Colon (tissue), 2 donors: ENCODE measurements at regions not wholly inside any gene's neighbourhood (a gene's known extent, or its start where the extent isn't known, plus 50 kb on each side); places are given as distances from the start of the nearest gene placed in this dataset.

Experiments
- FAIRE-seq: peaks from 2 replicates; lab custom pipeline; 2012; peaks lifted over from hg19 to GRCh38; lab: Jason Lieb, UNC
- donor health status: control.
- donor health status: control.

DNA sequence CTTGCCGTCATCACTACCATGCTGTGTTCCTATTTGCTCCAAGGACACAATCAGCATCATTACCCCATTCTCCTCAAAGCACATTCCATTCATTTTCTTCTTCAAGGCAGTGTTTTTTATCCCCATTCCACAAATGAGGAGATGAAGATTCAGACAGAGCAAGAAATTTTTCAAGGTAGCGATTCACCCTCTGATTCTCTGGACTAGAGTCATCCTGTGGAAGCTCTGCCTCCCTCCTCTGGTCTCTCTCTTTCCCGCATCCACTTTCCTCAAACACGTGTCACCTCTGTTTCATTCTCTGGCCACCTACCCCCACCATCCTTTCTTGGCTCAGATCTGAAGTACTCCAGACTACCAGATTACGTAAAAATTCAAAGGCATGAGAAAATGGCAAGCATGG lies 297.9 kb downstream of the SOX11 start:
- no peak for FAIRE-seq

DNA sequence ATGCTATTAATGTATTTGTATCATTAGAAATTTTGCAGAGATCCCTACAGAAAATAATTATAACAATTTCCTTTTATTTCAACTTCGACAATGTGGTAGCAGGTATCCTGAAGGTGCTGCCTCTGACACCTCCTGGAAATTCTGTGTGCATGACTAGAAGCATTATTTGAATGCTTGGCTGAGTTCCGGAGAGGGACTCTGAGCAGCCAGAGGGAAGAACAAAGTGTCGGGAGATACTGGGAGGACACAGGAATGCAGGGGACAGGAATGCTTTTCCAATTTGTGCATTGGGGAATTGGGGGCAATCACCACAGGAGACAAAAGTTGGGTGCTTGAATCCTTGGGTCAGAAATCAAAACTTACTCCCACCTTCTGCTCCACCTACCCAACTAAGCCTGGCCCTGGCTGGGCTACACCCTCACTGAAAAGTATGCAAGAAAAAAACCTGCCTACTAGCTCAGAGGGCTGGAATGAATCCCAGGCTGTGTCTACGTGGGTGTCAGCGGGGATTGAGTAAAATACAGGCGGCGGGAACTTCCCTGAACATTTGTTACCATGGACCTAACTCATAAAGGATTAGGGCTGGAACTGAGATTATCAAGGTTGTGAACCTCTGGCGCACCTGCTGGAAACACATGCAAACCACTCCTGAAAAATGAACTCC lies 299.3 kb downstream of the SOX11 start:
- no peak for FAIRE-seq

DNA sequence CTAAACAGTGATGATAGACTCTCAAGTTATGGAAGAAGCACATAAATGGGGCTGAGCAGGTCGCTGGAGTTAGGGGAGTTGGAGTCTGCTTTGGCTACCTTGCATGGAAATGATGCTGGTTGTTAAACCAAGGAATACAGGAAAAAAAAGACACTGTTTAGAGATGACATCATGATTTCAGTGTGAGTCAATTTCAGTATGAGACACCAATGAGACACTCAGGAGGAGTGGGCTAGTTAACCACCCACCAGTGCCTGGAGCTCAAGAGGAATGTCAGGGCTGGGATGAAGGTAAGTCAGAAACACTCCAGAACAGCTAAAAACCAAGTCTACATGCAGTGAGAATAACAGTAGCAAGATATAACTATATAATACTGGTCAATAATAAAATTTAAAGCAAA lies 303.6 kb downstream of the SOX11 start:
- FAIRE-seq = no peak

DNA sequence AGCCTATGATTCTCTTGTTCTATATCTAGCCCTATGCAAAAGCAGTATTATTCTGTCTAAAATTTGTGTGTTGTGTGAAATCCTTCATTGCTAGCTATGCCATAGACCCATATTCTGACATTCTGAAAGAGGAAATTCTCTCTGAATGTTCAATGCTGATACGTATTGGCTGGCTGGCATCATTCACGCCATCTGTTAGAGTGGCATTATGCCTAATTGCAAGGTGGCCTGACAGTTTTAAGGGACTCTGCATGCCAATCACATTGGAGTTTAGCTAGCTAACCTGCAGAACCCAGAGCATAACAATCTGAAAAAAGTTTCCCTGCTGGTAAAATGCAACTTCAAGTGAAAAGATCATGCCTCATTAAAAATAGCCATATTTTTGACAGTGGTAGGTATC lies 316.0 kb downstream of the SOX11 start:
- no peak for FAIRE-seq

DNA sequence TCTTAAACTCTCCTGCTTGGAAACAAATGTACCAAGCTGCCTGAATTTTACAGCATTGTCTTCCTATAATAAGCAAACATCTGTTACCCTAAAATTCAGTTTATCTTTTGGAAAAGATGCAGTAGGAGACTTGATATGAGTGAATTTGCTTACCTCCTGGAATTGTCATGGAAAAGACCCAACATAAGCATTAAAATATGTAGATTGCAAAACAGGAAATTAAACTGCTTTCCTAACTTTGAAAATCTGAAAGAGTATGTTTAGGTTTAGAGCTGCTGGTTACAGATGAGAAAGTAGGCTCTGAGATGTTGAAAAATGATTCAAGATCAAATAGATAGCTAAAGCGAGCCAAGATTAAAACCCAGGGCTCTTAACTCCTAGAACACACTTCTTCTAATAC lies 316.5 kb downstream of the SOX11 start:
- FAIRE-seq = no peak

DNA sequence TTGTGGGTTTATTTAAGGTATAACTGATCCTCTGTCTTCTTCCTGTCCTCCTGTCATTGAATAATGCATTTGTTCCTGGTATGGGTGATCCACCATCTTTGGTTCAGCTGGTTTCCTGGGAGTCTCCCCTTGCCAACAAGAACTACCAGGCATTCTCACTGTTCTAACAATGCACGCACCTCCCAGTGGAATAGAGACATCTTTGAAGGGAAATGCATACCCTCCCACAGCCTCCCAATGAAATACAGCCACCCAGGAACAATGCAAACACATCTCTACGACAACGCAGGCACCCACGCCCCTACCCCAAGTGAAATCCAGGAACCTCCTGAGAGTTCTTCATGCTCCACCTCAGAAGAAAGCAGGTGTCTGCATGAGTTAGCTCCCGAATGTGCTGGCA lies 318.0 kb downstream of the SOX11 start:
- no peak for FAIRE-seq

DNA sequence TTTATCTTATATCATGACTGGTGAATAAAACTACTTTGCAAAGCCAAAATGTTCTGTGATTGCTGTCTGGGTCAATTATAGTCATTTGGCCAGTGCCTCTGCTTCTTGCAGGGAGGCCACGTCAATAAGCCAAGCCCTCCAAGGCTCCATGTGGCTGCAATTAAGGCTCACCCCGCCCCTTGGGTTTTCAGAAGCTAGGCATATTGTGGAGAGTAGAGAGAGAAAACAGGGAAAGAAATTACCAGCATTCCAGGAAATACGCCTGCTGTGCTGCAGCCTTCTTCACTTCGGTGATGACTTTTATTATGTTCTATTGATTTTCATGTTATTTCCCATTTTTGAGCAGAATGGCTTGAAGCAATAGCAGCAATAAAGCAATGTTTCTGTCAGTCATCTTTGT lies 319.7 kb downstream of the SOX11 start:
- no peak for FAIRE-seq

DNA sequence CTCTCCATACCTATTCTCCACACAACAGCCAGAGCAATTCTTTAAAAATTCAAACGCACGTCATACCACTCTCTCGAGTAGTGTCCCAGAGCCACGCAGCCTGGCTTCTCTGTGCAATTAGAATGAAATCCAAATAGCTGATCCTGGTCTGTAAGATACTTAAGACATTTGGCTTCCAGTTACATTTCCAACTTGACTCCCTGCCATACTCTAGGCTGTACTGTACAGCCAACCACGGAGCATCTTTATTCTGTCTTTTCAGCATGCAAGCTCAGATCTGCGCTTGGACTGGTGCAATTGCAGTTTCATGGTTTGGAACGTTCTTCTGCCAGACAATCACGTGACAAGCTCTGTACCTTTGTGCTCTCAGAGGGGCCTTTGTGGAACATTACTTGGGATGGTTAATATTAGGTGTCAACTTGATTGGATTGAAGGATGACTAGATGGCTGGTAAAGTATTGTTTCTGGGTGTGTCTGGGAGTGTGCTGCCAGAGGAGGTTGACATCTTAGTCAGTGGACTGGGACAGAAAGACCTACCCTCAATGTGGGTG lies 325.6 kb downstream of the SOX11 start:
- FAIRE-seq = no peak

DNA sequence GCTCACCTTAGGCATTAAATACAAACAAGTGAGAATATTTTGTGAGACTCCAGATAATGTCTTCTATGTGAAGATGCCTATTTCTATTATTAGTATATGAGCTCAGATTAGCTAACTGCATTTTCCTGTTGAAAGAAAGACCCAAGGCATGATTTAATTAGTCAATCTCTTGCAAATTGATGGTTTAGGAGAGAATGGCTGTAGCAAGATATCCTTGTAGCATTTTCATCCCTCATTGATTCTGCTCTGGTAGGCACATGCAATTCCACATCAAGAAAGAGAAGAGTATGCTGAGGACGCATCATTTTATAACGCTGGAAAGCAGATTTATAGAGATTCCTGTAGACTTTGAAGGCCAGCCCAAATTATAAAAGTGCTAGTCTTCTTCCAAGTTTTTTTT lies 332.0 kb downstream of the SOX11 start:
- no peak for FAIRE-seq

DNA sequence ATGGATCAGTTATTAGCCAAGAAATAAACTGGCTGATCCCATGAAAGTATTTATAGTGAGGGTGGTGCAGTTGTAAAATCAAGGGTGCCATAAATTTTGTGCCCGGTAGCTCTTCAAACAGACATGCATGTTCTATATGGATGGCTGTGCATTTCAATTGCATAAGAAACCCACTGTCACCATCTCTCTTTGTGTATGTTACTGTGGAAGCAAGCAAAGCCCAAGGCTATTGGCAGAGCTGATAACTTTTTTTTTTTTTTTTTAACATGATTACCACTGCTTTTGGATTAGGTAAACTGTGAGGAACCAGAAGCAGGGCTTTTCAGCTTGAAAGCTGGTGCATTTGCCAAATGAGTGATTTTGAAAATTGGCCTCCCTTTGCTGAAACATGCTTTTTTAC lies 332.6 kb downstream of the SOX11 start:
- FAIRE-seq = no peak

DNA sequence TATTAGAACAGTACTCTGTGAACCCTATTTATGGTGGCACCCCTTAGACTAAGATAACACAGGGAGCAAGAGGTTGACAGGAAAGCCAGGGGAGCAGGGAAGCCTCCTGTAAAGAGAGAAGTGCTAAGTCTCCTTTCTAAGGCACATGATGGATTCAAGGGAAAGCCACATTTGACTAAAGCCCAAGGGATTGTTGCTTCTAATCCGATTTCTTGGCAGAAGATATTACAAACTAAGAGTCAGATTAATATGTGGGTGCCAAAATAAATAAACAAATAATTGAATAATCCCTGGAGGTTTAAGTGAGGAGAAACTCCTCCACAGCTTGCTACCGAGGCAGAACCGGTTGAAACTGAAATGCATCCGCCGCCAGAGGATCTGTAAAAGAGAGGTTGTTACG lies 333.2 kb downstream of the SOX11 start:
- no peak for FAIRE-seq

DNA sequence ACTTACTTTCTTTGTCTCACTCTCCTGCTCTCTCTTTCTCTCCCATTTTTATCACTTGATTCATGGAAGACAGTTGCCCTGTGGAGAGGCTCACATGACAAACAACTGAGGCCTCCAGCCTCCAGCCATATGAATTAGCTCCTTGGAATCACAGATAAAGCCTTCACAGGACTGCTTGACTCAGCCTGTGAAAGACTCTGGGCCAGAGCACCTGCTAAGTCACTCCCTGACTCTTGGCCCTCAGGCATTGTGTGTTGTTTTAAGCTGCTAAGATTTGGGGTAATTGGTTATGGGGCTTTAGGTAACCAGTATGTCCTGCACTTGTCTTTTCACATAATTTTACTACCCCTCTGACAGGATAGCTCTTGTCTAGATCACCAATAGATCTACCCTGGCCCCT lies 334.9 kb downstream of the SOX11 start:
- FAIRE-seq = no peak

DNA sequence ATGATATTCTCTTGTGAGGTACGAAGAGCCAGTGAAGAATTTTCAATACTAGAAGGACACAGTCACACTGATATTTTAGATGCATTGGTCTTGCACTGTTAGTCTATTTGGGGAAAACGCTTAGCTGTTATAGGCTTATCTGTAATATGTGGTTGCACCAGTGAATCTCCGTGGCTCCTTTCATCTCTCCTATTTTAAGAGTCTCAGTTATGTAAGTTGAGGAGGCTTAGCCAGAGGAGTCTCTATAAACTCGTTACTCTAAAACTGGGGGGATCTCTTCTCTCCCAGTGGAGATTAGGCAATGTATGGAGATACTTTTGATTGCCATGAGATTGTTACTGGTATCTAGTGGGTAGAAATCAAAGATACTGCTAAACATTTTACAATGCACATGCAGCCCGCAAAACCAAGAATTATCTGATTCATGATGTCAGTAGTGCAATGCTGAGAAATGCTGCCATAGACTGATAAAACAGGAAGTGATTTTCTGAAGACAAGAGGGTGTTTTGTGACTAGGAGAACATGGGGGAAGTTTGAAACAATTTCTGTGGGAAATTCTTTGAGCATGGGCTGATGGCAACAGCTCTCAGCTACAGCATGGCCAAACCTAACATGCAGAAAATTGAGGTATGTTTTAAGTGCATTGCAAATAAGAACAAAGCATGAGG lies 339.1 kb downstream of the SOX11 start:
- FAIRE-seq = no peak

DNA sequence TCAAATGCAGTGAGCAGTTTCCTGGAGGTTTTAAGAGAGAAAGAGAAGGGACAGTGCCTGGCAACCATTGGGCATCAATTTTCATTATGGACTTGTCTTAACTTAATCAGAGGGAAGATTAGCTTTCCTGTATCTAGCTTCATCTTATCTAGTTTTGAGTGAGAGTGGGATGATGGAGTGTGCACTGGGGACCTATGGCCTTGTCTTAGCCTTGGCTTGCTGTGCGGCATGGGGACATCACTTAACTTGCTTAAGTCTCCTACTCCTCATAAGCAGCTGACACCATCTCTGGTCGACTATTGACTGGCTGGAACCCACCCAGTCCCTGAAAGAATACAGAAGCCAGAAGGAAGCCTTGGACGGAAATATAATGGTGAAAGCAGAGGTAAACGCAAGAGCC lies 344.0 kb downstream of the SOX11 start:
- no peak for FAIRE-seq

DNA sequence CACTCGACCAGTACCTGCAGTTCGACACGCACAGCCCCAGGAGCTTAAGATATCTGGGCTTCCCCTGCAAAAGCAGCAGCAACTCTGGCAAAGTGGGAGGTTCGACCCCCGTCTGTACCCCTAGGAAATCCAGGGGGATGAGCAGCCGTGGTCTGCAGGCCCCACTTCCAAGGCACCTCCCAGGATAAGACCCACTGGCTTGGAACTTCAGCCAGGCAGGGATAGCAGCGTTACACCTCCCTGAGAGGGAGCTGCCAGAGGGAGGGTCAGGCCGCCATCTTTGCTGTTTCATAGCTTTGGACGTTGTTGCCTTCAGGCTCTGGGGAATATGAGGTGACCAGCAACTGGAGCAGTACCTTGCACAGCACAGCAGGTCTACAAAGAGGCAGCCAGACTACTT lies 351.1 kb downstream of the SOX11 start:
- FAIRE-seq = no peak

DNA sequence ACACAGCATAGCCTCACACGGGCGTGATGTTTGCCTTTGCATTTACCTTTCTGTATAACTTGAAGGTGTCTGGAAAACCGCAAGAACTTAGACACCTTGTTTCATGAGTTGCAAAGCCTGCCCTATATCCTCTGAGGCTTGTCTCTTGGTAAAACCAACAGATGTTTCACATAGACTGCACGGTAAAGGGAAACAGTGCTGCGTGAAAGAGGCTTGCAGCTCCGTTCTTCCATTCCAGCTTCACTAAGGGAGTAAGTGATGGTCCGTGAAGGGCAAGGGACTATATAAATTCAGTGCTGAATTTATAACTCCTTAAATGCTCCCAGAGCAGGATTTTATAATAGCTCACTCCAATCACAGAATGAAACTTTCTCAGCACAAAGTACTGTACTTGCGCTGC lies 360.5 kb downstream of the SOX11 start:
- FAIRE-seq = no peak

DNA sequence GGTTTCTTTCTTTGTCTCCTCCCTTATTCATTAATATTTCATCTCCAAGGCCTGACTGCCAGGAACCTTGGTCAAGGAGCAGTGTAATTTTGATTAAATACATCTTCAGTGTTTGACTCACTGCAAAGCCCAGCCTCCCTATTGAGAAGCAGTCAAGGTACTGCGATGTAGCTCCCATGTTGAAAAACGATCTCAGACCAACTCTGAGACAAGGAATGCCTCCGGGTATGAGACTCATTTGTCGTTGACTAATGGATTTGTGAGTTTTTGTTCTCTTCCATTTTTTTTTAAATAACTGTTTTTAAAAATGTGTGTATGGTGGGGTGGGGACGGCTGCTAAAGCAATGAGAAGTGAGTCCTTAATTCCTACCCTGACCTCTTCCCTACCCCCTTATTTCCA lies 361.6 kb downstream of the SOX11 start:
- FAIRE-seq = no peak

DNA sequence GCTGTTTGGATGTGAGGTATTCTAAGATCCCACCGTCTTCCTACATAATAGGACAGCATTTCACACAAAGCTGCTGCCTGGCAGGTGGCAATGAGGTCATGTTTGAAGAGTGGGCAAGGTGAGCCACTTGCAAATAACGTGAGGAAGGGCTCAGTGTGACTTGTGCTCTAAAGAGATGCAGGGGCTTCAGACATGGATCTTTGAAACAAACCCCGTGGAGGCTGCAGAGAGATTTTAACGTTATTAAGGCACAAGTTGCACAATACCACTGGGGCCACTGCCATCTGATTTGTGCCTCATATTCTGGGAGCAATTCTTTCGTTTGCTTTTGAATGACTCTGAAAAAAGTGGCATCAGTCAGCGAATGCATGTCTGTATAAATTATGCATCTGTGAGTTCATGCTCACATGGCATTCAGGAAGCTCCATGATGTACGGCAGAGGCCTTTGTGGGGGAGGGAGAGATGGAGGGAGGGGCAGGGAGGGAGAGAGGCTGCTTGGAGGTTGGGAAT lies 362.0 kb downstream of the SOX11 start:
- no peak for FAIRE-seq

DNA sequence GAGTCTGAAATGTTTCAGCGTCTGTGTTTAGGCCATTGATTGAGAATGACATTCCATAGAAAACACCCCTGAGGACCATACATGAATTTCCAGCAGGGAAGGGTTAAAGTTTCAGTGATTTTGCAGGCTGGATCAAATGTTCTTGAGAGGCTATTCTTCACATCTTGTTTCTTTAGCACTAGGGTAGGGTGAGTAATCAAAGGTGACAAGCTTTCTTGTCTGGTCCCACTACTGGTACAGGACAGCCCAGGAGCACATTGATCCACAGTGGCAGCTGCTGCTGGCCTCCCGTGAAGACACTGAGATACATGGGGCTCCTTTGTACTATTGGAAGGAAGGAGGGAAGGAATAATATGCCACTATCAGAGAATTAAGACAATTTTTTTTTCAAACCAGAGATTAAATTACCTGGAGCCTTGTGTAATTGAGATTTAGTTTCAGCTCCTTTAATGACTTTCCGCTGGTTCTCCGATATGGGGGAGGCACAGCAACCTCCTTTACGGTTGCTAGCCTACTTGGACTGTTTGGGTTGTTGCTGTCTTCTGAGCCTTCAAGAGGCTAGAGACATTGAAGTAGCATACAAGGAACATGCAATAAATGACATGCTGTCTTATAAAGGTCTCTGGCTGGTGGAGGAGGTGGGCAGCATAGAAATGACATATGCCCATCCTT lies 368.9 kb downstream of the SOX11 start:
- FAIRE-seq = no peak

DNA sequence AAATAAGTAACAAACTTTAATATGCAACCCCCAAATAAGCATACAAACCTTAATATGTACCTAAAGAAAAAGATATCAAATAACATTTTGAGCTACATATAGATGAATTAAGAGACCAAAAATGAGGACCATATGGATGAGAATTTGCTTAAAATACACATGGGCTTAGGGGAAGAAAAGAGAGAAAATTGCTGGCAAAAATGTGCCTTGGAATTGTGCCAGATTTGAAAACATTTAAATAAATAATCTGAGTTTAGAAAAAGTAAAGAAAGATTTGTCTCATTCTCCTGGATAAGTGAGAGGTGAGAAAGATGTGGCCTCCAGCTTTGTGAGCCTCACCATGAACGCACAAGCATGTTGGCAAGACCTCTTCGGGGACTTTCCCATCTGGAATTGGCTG lies 372.6 kb downstream of the SOX11 start:
- FAIRE-seq = no peak

DNA sequence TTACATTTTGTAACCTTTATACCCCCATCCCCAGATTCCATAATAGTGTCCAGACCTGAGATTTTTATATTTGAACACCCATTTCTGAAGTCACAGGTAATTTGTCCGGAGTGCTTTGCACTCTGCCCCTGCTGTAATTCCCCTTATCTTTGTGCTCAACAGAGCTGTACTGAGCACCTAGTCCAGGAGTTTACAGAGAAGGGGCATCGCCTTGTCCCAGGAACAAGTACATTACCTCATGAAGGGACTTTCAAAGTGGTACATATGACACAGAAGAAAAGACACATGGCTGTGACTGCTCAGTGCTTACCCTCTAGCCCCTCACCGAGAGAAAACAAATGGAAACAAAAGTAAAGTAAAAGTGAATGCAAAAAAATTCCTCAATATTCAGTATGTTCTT lies 373.5 kb downstream of the SOX11 start:
- FAIRE-seq = no peak

DNA sequence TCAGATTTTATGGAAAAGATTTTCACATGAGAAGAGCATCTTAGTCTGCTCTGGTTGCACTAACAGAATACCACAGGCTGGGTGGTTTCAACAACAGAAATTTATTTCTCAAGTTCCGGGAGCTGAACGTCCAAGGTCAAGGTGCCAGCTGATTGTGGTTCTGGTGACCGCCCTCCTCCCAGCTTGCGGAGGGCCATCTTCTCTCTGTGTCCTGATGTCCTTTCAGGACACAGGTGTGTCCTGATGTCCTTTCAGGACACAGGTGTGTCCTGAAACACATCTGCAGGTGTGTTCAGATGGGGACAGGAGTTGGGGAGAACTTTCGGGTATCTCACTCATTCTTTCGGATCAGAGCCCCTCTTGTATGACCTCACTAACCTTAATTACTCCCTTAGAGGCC lies 374.9 kb downstream of the SOX11 start:
- no peak for FAIRE-seq

DNA sequence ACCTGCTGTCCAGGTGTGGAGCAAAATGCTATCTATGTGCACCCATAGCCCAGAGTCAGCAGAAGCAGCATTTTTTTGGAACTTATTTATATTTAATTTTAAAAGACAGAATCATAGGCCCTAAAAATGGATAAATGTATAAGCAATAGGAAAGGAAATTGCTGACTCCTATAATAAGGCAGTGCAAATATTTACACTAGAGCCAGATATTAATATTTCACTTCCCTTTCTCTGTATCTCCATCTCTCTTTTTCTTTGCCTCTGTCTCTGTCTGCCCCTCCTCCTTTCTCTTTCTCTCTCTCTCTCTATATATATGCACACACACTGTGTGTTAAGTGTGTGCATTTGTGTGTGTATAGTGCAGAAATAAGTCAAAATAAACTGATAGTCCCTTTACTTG lies 375.6 kb downstream of the SOX11 start:
- no peak for FAIRE-seq
